ENCODE measurements at regions not wholly inside any gene's neighbourhood (a gene's known extent, or its start where the extent isn't known, plus 50 kb on each side); places are given as distances from the start of the nearest gene placed in this dataset.

DNA sequence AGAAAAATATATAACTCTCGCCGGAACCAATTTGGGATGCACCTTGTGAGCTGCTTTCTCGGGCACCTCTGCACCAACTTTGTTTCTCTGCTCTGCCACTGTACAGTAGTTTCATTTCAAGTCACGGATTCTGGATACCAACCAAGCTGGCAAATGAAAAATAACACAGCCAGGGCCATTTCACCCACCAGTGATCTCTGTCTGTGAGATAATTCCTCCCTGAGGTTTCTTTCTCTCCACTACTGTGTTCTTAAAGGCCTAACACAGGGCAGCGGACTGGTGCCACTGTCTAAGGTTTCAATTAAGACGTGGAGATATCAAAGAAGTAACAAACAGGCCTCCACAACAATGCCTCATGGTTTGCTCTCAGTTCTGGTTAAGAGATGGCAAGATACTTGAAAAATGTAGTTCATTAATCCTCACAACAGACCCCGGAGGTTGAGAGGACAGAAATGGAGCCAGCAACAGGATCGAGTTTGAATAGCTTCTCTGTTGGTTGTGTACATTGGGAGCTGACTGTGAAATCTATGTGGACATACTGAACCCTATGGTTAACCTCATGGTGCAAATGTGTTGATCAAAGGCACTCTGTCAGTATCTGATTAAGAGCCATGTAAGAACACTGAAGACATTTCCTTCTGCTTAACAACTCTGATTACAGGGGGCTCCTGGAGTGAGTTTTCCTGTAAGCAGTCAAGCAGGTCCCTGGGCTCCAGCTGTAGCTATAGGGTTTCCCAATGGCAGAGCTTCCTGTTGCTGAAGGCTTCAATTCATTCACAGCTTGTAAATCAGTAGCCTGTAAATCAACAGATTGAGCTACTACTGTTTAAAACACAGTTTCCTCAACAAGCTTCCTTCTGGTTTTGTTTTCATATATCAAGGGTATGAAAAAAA is 470.5 kb downstream of the EPHA3 start:
- H3K4me3 ChIP-seq (ENCODE audit: low read length) = no peak overlapping the region
- DNase-seq (no peak), ATAC-seq (no peak)
- H3K9me3 ChIP-seq (ENCODE audit: control insufficient read depth, low read length) = no peaks in the 10 kb centered on the region
- no peak overlapping the region for H3K27ac ChIP-seq (ENCODE audit: low read length)
- WGBS = 80% methylated on average over 8 of the region's 8 CpGs
- intact Hi-C loops (cut with DNase I) = no loop called here
- no peaks in the 10 kb centered on the region for H3K27me3 ChIP-seq (ENCODE audit: control insufficient read depth, insufficient read depth)
- H3K4me1 ChIP-seq (ENCODE audit: control insufficient read depth, insufficient read depth, low read length) = no peaks in the 10 kb centered on the region

DNA sequence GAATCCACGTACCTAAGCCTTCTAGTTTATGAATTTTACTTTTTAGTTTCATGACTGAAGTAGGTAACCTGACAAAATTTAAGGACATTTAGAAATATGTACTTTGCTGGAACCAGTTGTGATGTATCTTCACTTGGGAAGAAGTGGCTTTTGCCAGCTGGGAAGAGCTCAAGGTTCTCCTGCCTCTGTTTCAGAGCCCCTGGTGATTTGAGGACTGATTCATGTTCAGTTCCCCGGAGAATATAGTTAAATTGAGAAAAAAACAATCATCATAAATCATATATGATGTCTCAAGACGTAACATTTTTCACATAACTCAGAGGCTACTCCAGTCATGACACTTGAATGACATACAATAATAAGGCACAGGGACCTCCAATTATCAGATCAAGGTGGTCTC is 473.4 kb downstream of the EPHA3 start:
- intact Hi-C loops (cut with DNase I) = no loop called here
- no peaks in the 10 kb centered on the region for H3K4me1 ChIP-seq (ENCODE audit: control insufficient read depth, insufficient read depth, low read length)
- H3K4me3 ChIP-seq (ENCODE audit: low read length) = no peak overlapping the region
- ATAC-seq (no peak), DNase-seq (no peak)
- 75% methylated on average over 3 of the region's 3 CpGs for WGBS
- no peak overlapping the region for H3K27ac ChIP-seq (ENCODE audit: low read length)
- no peaks in the 10 kb centered on the region for H3K27me3 ChIP-seq (ENCODE audit: control insufficient read depth, insufficient read depth)
- no peaks in the 10 kb centered on the region for H3K9me3 ChIP-seq (ENCODE audit: control insufficient read depth, low read length)

DNA sequence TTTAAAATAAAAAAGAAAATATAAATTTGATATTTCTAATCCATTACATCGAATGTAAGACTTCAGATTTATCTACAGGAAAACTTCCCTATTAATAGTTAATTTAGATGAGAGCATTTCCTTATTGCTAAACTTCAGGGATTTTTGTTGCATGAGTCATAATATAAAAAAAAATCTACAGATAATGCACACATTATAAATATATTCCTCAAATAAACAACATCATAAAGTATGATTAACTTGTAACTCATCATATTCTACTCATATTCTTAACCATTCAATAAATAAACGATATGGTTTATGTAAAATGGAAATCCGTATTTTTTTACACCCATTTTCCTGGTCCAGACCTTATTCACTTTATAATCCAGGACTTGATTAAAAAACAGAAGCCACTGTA is 477.0 kb downstream of the EPHA3 start:
- intact Hi-C loops (cut with DNase I) = no loop called here
- no peaks in the 10 kb centered on the region for H3K27me3 ChIP-seq (ENCODE audit: control insufficient read depth, insufficient read depth)
- no peak for ATAC-seq
- no peaks in the 10 kb centered on the region for H3K9me3 ChIP-seq (ENCODE audit: control insufficient read depth, low read length)
- no peak overlapping the region for H3K4me3 ChIP-seq (ENCODE audit: low read length)
- 70% methylated on average over 3 of the region's 3 CpGs for WGBS
- no peak overlapping the region for H3K27ac ChIP-seq (ENCODE audit: low read length)
- DNase-seq = no peak
- no peaks in the 10 kb centered on the region for H3K4me1 ChIP-seq (ENCODE audit: control insufficient read depth, insufficient read depth, low read length)

DNA sequence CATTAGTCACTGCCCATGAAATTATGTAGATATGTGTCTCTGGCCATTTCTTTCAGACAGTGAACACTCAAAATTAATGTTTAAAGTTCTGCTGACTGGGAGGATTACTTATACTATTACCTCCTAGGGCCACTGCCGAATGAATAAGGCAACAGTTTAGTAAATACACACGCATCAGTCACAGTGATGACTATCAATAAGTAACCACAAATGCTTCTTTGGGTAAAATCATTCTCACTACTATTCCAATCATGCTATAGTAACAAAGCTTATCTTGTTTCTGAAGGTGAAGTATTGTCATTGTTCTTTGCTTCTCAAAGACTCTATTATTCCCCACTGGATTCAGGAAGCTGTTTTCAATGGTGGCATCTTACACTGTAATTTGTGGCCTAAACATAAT is 478.8 kb downstream of the EPHA3 start:
- intact Hi-C loops (cut with DNase I) = no loop called here
- DNase-seq (no peak), ATAC-seq (no peak)
- H3K4me3 ChIP-seq (ENCODE audit: low read length) = no peak overlapping the region
- H3K4me1 ChIP-seq (ENCODE audit: control insufficient read depth, insufficient read depth, low read length) = no peaks in the 10 kb centered on the region
- no peaks in the 10 kb centered on the region for H3K9me3 ChIP-seq (ENCODE audit: control insufficient read depth, low read length)
- WGBS = 66% methylated on average over 2 of the region's 2 CpGs
- H3K27ac ChIP-seq (ENCODE audit: low read length) = no peak overlapping the region
- H3K27me3 ChIP-seq (ENCODE audit: control insufficient read depth, insufficient read depth) = no peaks in the 10 kb centered on the region

DNA sequence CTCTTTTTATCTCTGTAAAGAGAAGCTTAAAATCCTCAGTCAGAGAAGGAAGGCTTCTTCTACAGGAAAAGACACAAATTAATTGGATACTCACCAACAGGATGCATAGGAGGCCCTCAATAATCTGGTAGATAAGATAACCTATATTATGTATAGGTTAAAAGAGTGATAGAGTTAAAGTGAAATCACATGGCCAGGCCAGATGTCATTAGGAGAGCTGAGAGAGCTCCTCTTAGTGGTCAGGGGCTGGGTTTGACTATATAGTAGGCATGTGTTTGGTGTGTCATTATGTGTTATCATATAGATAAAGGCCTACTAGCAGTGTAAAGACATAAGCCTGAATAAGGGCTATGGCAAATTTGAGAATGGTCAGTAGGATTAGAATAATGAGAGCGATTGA is 479.3 kb downstream of the EPHA3 start:
- no peak overlapping the region for H3K4me3 ChIP-seq (ENCODE audit: low read length)
- no peaks in the 10 kb centered on the region for H3K27me3 ChIP-seq (ENCODE audit: control insufficient read depth, insufficient read depth)
- no peaks in the 10 kb centered on the region for H3K9me3 ChIP-seq (ENCODE audit: control insufficient read depth, low read length)
- intact Hi-C loops (cut with DNase I) = no loop called here
- 91% methylated on average over 1 of the region's 1 CpG for WGBS
- H3K27ac ChIP-seq (ENCODE audit: low read length) = no peak overlapping the region
- no peak for DNase-seq
- H3K4me1 ChIP-seq (ENCODE audit: control insufficient read depth, insufficient read depth, low read length) = no peaks in the 10 kb centered on the region
- ATAC-seq = no peak

DNA sequence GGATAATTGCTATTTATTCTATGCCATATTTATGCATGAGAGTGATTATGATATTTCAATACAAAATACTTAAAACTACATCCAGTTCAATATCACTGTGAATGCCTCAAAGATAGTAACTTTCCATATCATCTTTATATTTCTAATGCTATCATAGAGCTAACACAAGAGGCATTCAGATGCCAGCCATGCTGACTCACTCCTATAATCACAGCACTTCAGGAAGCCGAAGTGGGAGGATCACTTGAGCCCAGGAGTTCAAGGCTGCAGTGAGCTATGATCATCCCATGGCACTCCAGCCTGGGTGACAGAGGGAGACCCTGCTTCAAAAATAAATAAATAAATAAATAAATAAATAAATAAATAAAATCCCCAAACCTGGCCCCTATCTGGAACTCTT is 498.7 kb downstream of the EPHA3 start:
- no peak for DNase-seq
- Histone ChIP-seq H3K4me1 (ENCODE audit: control insufficient read depth, insufficient read depth, low read length) (no peaks in the 10 kb centered on the region), H3K27ac (ENCODE audit: low read length) (no peak overlapping the region), H3K4me3 (ENCODE audit: low read length) (no peak overlapping the region), H3K27me3 (ENCODE audit: control insufficient read depth, insufficient read depth) (no peaks in the 10 kb centered on the region), H3K9me3 (ENCODE audit: control insufficient read depth, low read length) (no peaks in the 10 kb centered on the region)
- 61% methylated on average over 1 of the region's 1 CpG for WGBS
- ATAC-seq = no peak
- intact Hi-C loops (cut with DNase I) = no loop called here

DNA sequence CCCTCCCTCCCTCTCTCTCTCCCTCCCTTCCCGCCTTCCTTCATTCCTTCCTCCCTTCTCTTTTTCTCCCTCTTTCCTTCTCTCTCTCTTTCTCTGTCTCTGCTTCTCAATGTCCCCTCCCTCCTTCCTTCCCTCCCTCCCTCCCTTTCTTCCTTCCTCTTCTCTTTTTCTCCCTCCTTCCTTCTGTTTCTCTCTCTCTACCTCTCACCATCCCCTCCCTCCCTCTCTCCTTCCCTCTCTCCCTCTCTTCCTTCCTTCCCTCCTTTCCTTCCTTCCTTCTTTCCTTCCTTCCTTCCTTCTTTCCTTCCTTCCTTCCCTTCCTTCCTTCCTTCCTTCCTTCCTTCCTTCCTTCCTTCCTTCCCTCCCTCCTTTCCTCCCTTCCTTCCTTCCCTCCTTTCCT is 504.6 kb downstream of the EPHA3 start:
- WGBS = 100% methylated on average over 1 of the region's 1 CpG
- no peaks in the 10 kb centered on the region for H3K9me3 ChIP-seq (ENCODE audit: control insufficient read depth, low read length)
- no peak overlapping the region for H3K4me3 ChIP-seq (ENCODE audit: low read length)
- no peaks in the 10 kb centered on the region for H3K4me1 ChIP-seq (ENCODE audit: control insufficient read depth, insufficient read depth, low read length)
- DNase-seq = no peak
- no peak overlapping the region for H3K27ac ChIP-seq (ENCODE audit: low read length)
- ATAC-seq = no peak
- no peaks in the 10 kb centered on the region for H3K27me3 ChIP-seq (ENCODE audit: control insufficient read depth, insufficient read depth)
- intact Hi-C loops (cut with DNase I) = no loop called here

DNA sequence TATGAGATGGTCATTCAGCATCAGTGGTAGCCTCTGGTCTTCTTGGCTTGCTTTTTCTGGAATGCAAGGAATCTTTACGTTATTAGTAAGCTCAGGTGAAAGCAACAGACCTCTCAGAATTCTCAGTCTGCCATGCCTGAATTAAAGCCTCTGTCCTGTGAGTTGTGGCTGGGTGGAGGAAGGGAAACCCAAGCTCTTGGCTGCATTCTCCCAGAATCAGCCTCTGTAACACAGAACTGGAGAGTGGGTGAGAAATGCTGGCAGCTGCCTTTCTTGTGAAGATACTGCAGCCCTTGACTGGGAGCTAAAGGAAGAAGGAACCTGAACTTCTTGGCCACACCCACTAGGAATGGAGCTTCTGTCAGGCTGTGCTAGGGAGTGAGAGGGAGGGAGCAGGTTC is 505.8 kb downstream of the EPHA3 start:
- no peak for ATAC-seq
- DNase-seq = peak in 1 of 3 donors; percentile 35
- Histone ChIP-seq H3K4me3 (ENCODE audit: low read length) (no peak overlapping the region), H3K27me3 (ENCODE audit: control insufficient read depth, insufficient read depth) (no peaks in the 10 kb centered on the region), H3K27ac (ENCODE audit: low read length) (no peak overlapping the region), H3K4me1 (ENCODE audit: control insufficient read depth, insufficient read depth, low read length) (no peaks in the 10 kb centered on the region), H3K9me3 (ENCODE audit: control insufficient read depth, low read length) (no peaks in the 10 kb centered on the region)
- 70% methylated on average over 1 of the region's 1 CpG for whole genome bisulfite sequencing
- intact Hi-C loops (cut with DNase I) = no loop called here

DNA sequence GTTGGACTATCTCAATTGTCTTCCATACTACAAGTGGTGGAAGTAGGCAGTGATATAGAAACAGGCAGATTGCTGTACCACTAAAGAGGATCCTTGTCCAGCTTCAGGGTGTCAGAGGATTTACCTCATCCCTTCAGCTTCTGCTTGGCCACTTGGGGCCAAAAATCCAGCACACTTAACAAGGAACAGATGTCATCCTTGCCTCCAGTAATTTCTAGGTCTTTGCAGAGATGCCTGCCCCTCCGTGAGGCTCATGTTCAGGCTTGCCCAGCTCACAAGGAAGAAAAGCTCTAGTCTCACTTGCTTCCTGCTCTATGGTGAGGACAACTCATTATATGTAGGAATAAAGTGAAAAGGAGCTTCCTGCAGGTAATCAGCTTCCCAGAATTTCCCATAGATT is 510.3 kb downstream of the EPHA3 start:
- no peak overlapping the region for H3K4me3 ChIP-seq (ENCODE audit: low read length)
- ATAC-seq = no peak
- no peaks in the 10 kb centered on the region for H3K27me3 ChIP-seq (ENCODE audit: control insufficient read depth, insufficient read depth)
- WGBS = 48% methylated on average over 1 of the region's 1 CpG
- no peaks in the 10 kb centered on the region for H3K4me1 ChIP-seq (ENCODE audit: control insufficient read depth, insufficient read depth, low read length)
- H3K27ac ChIP-seq (ENCODE audit: low read length) = no peak overlapping the region
- H3K9me3 ChIP-seq (ENCODE audit: control insufficient read depth, low read length) = no peaks in the 10 kb centered on the region
- DNase-seq = no peak
- intact Hi-C loops (cut with DNase I) = no loop called here

DNA sequence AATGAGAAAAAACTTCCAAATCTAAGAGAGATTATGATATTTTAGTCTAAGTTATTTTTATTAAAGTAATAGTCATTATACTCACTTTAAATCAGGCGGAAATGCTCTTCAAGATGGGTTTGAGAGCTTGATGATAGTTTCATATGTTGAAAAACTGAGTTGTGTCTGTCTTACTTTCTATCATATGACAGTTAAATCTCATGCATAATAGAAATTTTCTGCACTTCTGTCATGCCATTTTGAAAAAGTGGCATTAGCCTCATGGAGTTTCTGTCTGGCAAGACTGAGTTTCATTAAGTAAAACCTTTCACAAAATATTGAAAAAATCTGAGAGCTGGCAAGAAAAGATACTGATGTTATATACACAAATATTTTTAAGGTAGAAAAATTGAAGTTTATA is 511.8 kb downstream of the EPHA3 start:
- intact Hi-C loops (cut with DNase I) = no loop called here
- H3K27ac ChIP-seq (ENCODE audit: low read length) = no peak overlapping the region
- no peaks in the 10 kb centered on the region for H3K4me1 ChIP-seq (ENCODE audit: control insufficient read depth, insufficient read depth, low read length)
- H3K9me3 ChIP-seq (ENCODE audit: control insufficient read depth, low read length) = no peaks in the 10 kb centered on the region
- ATAC-seq (no peak), DNase-seq (no peak)
- H3K4me3 ChIP-seq (ENCODE audit: low read length) = no peak overlapping the region
- H3K27me3 ChIP-seq (ENCODE audit: control insufficient read depth, insufficient read depth) = no peaks in the 10 kb centered on the region
- 91% methylated on average over 1 of the region's 1 CpG for WGBS

DNA sequence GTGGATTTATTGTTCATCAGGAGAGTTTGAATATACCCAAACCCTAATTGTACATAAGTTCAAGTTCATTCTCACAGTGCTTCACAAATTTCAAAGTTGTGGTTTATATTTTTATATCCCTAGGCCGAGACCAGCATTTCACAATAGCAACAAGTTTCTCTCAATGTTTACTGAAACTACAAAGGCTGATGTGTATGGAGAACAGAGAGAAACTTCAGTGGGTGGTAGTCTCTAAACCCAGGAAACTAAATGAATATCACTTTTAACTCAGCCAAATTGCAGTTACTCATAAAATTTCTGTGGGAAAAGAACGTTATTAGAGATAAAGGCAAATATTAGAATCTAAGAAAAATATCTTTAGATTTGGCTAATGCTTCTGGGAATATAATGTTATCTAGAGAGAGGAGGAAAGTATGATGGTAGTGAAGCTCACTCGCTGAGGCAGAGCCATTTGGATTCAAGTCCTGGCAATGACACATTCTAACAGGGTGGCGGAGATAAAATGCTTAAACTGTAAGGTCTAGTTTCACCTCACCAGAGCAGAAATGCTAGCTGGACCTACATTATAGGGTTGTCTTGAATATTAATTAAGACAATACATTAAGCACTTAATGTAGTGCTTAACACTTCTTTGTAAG is 514.8 kb downstream of the EPHA3 start:
- Histone ChIP-seq H3K27ac (ENCODE audit: low read length) (no peak overlapping the region), H3K4me1 (ENCODE audit: control insufficient read depth, insufficient read depth, low read length) (no peaks in the 10 kb centered on the region), H3K27me3 (ENCODE audit: control insufficient read depth, insufficient read depth) (no peaks in the 10 kb centered on the region), H3K9me3 (ENCODE audit: control insufficient read depth, low read length) (no peaks in the 10 kb centered on the region), H3K4me3 (ENCODE audit: low read length) (no peak overlapping the region)
- intact Hi-C loops (cut with DNase I) = no loop called here
- DNase-seq = no peak
- WGBS = 45% methylated on average over 4 of the region's 4 CpGs
- peak; percentile 74 to 85 for ATAC-seq
